HCT116 (cell line): ENCODE measurements at regions not wholly inside any gene's neighbourhood (a gene's known extent, or its start where the extent isn't known, plus 50 kb on each side); places are given as distances from the start of the nearest gene placed in this dataset.

Experiments
- ATAC-seq: fragments of 200-7000 bp; cut with Tn5 transposase; 2 replicates; pipeline ENCODE4 v1.9.1; 2020; ENCODE audit warnings: mild to moderate bottlenecking, moderate library complexity
- BruUV-seq: library from RNA; stranded (reverse); fragments of 400-500 nt; replicated peaks from 2 replicates; lab custom pipeline; 2021; lab: Mats Ljungman, UMichigan
- CTCF ChIA-PET: fragments of 300-600 bp; sonication (Branson Sonifier 250); formaldehyde crosslinking; loops from one replicate; lab custom pipeline; 2021; ENCODE audit warnings: antibody characterized with exemption; lab: Charles Lee
- POLR2A ChIA-PET: fragments of 300-600, 350-600 bp; sonication (Branson Sonifier 250); formaldehyde crosslinking; loops from one replicate; lab custom pipeline; 2021; ENCODE audit warnings: antibody characterized with exemption; lab: Charles Lee
- RAD21 ChIA-PET, 2 experiments: fragments of 300-600 bp; sonication (Branson Sonifier 250); formaldehyde crosslinking; loops; one replicate each; lab custom pipeline; 2023; ENCODE audit warnings: low total read pairs in 2 of 2; ENCODE audit not compliant: uncharacterized antibody in 2 of 2, unreplicated experiment in 2 of 2, low non-redundant PET in 1 of 2; lab: Charles Lee
- DNase-seq: peaks from one replicate; pipeline ENCODE4 v3.0.0-alpha.2; 2010; ENCODE audit warnings: low read depth, low spot score
- H2AFZ ChIP-seq: fragments of 200-600 bp; shearing (Covaris generic), sonication (generic); 2 replicates; pipeline ENCODE4 v1.6.1; 2017; ENCODE audit warnings: low read depth, mixed run types, mixed read lengths, antibody characterized with exemption, low read length; ENCODE audit not compliant: poor library complexity, severe bottlenecking
- H3K27ac ChIP-seq: 2 replicates; pipeline ENCODE4 v1.5.1; 2012; ENCODE audit warnings: low read depth, low read length
- H3K27me3 ChIP-seq: fragments of 200-600 bp; sonication (generic); 2 replicates; pipeline ENCODE4 v1.6.1; 2016; ENCODE audit warnings: mixed run types, low read length, mixed read lengths; ENCODE audit not compliant: insufficient read depth
- H3K36me3 ChIP-seq, 2 experiments: fragments of 200-500 bp in 1 of 2; fragments of 200-600 bp in 1 of 2; sonication (Bioruptor generic) in 1 of 2; sonication (generic) in 1 of 2; 2 replicates each; pipeline versions ENCODE4 v1.5.1 to v1.6.1; 2014 to 2016; ENCODE audit warnings: low read length in 2 of 2, inconsistent platforms in 1 of 2, mixed read lengths in 1 of 2, mixed run types in 1 of 2; ENCODE audit not compliant: insufficient read depth in 2 of 2, control insufficient read depth in 1 of 2
- H3K4me1 ChIP-seq, 2 experiments: fragments of 200-600 bp in 1 of 2; sonication (generic) in 1 of 2; 2 replicates each; pipeline versions ENCODE4 v1.5.1 to v1.6.1; 2012 to 2017; ENCODE audit warnings: low read length in 2 of 2, inconsistent platforms in 1 of 2, mild to moderate bottlenecking in 1 of 2, mixed read lengths in 1 of 2, mixed run types in 1 of 2, moderate library complexity in 1 of 2; ENCODE audit not compliant: insufficient read depth in 2 of 2, control insufficient read depth in 1 of 2
- H3K4me2 ChIP-seq: fragments of 200-600 bp; sonication (generic); 2 replicates; pipeline ENCODE4 v1.6.1; 2017; ENCODE audit warnings: mixed run types, low read length, mixed read lengths
- H3K4me3 ChIP-seq, 2 experiments: fragments of 200-600 bp in 1 of 2; sonication (generic) in 1 of 2; replicated peaks in 1 of 2; 2 replicates each; pipeline ENCODE4 v1.5.1; 2011 to 2016; ENCODE audit warnings: low read length in 2 of 2, control low read depth in 1 of 2, low read depth in 1 of 2, mild to moderate bottlenecking in 1 of 2, mixed read lengths in 1 of 2, mixed run types in 1 of 2
- H3K79me2 ChIP-seq: fragments of 200-600 bp; sonication (generic); 2 replicates; pipeline ENCODE4 v1.6.1; 2017; ENCODE audit warnings: mild to moderate bottlenecking, mixed run types, low read length, moderate library complexity, mixed read lengths; ENCODE audit not compliant: insufficient read depth
- H3K9ac ChIP-seq: fragments of 200-600 bp; sonication (generic); 2 replicates; pipeline ENCODE4 v1.6.1; 2016; ENCODE audit warnings: low read length, mixed read lengths
- H3K9me2 ChIP-seq: fragments of 200-600 bp; sonication (generic), shearing (Covaris generic); 2 replicates; pipeline ENCODE4 v1.6.1; 2017; ENCODE audit warnings: mixed run types, mild to moderate bottlenecking, moderate library complexity; ENCODE audit not compliant: insufficient read depth
- H3K9me3 ChIP-seq, 2 experiments: fragments of 200-500 bp in 1 of 2; fragments of 200-600 bp in 1 of 2; sonication (Bioruptor generic) in 1 of 2; sonication (generic) in 1 of 2; 2 replicates each; pipeline ENCODE4 v1.6.1; 2014 to 2017; ENCODE audit warnings: low read length in 2 of 2, mixed read lengths in 2 of 2, inconsistent platforms in 1 of 2, low read depth in 1 of 2, mild to moderate bottlenecking in 1 of 2, mixed run types in 1 of 2, moderate library complexity in 1 of 2; ENCODE audit not compliant: control insufficient read depth in 1 of 2, insufficient read depth in 1 of 2
- H4K20me1 ChIP-seq: fragments of 200-600 bp; sonication (generic), shearing (Covaris generic); 2 replicates; pipeline ENCODE4 v1.6.1; 2017; ENCODE audit warnings: mixed run types, mild to moderate bottlenecking, moderate library complexity; ENCODE audit not compliant: insufficient read depth
- CEBPB ChIP-seq: IDR thresholded peaks from 2 replicates; pipeline ENCODE4 v1.6.1; 2012; ENCODE audit warnings: low read depth
- EZH2 ChIP-seq: fragments of 200-600 bp; sonication (generic); IDR thresholded peaks from 2 replicates; pipeline ENCODE4 v1.6.1; 2017; ENCODE audit warnings: antibody characterized with exemption, mixed run types
- EZH2phosphoT487 ChIP-seq: fragments of 200-600 bp; IDR thresholded peaks from 2 replicates; pipeline ENCODE4 v1.6.1; 2018; ENCODE audit warnings: antibody characterized with exemption, borderline replicate concordance
- FOSL1 ChIP-seq: IDR thresholded peaks from 2 replicates; pipeline ENCODE4 v1.6.1; 2012; ENCODE audit warnings: low read depth
- REST ChIP-seq: IDR thresholded peaks from 2 replicates; pipeline ENCODE4 v1.6.1; 2012; ENCODE audit warnings: low read depth
- SIN3A ChIP-seq: IDR thresholded peaks from 2 replicates; pipeline ENCODE4 v1.6.1; 2012; ENCODE audit warnings: low read depth
- ZBTB33 ChIP-seq: IDR thresholded peaks from 2 replicates; pipeline ENCODE4 v1.6.1; 2011; ENCODE audit warnings: mild to moderate bottlenecking, low read length, moderate library complexity; ENCODE audit not compliant: insufficient replicate concordance; ENCODE audit errors: extremely low read depth
- intact Hi-C: fragments of 100-400 bp; cut with micrococcal nuclease; formaldehyde crosslinking; loops from 2 replicates; pipeline ENCODE4 v1.10.0; 2022

DNA sequence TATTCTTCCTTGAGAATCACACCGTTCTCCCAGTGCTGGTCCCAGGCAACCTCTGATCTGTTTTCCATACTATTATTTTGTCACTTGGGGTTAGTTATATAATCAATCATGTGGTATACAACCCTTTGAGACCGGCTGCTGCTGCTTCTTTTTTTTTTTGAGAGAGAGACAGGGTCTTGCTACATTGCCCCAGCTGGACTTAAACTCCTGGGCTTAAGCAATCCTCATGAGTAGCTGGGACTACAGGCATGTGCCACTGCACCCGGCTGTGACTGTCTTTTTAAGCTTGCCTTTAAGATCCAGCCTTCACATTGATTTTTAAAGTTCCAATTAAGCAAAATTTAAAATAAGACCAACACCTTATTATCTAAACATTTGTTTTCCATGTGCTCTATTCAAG is 86.7 kb upstream of the EXOC1L start:
- Histone ChIP-seq H3K9ac (no peak overlapping the region), H3K9me2 (no peaks in the 10 kb centered on the region), H3K79me2 (no peaks in the 10 kb centered on the region), H3K4me2 (no peak overlapping the region)
- CTCF ChIA-PET, result interaction anchor here (1.4 kb wide), 1 partner anchor 549 kb away, joined by 3 read pairs; no protein-coding TSS in a partner anchor
- TF ChIP-seq REST, result no peak
- no peak for TF ChIP-seq CEBPB
- TF ChIP-seq SIN3A, result no peak
- TF ChIP-seq EZH2, result no peak
- no peak for TF ChIP-seq FOSL1
- TF ChIP-seq EZH2phosphoT487, result no peak
- no peak for TF ChIP-seq ZBTB33
- TF ChIP-seq, all 23 proteins: peak for 0
- Histone ChIP-seq H2AFZ (peak overlapping the region; percentile 86), H4K20me1 (no peaks in the 10 kb centered on the region), H3K4me3 (no peak overlapping the region), H3K27ac (no peak overlapping the region), H3K36me3 (no peaks in the 10 kb centered on the region), H3K27me3 (no peaks in the 10 kb centered on the region), H3K4me1 (peaks cover 5 to 18% of the 10 kb centered on the region in 2 experiments), H3K9me3 (no peaks in the 10 kb centered on the region)
- DNase-seq (no peak), ATAC-seq (no peak)
- POLR2A ChIA-PET, result no interaction called here
- RAD21 ChIA-PET, result no interaction called here
- no TSS peak for BruUV-seq
- intact Hi-C loops, result loop anchor here (10.0 kb wide), 2 partner anchors 188 to 548 kb away; partner anchors contain the start of gene CLOCK
